ENCODE measurements at regions not wholly inside any gene's neighbourhood (a gene's known extent, or its start where the extent isn't known, plus 50 kb on each side); places are given as distances from the start of the nearest gene placed in this dataset.

GRCh38 chr5:123269436-123269835, 153.8 kb downstream of the CEP120 start:
- TF ChIP-seq CTCF (conservative IDR thresholded peaks at IDR 0.05; ENCODE audit: low read length) (no peak), EZH2phosphoT487 (IDR thresholded peaks at IDR 0.05; ENCODE audit: borderline replicate concordance) (no peak)
